ENCODE measurements at regions not wholly inside any gene's neighbourhood (a gene's known extent, or its start where the extent isn't known, plus 50 kb on each side); places are given as distances from the start of the nearest gene placed in this dataset.

DNA sequence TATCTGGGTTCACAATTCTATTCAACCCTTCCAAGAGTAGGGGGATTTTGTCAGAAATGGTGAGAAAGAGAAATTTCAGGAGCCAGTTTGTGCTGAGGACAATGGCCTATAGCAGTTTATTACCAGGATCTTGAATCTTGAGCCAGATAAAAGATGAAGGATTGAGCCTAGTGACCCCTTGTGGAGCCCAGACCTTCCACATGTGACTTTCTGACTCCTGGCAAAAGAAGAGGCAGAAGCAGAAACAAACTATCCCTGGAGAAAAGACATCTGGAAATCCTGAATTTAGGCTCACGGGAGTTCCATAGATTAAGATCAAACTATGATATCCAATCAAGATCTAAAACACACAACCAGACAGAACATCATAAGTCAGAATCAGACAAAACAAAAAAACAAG is 60.9 kb upstream of the CHRM2 start:
- TF ChIP-seq ZFX (IDR thresholded peaks at IDR 0.05), result no peak
- TF ChIP-seq, protein P1, sequence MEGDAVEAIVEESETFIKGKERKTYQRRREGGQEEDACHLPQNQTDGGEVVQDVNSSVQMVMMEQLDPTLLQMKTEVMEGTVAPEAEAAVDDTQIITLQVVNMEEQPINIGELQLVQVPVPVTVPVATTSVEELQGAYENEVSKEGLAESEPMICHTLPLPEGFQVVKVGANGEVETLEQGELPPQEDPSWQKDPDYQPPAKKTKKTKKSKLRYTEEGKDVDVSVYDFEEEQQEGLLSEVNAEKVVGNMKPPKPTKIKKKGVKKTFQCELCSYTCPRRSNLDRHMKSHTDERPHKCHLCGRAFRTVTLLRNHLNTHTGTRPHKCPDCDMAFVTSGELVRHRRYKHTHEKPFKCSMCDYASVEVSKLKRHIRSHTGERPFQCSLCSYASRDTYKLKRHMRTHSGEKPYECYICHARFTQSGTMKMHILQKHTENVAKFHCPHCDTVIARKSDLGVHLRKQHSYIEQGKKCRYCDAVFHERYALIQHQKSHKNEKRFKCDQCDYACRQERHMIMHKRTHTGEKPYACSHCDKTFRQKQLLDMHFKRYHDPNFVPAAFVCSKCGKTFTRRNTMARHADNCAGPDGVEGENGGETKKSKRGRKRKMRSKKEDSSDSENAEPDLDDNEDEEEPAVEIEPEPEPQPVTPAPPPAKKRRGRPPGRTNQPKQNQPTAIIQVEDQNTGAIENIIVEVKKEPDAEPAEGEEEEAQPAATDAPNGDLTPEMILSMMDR (conservative IDR thresholded peaks at IDR 0.05), result peak; percentile 10; the same call in 1 of the 2 replicates
- H3K27ac ChIP-seq, result no peak overlapping the region

DNA sequence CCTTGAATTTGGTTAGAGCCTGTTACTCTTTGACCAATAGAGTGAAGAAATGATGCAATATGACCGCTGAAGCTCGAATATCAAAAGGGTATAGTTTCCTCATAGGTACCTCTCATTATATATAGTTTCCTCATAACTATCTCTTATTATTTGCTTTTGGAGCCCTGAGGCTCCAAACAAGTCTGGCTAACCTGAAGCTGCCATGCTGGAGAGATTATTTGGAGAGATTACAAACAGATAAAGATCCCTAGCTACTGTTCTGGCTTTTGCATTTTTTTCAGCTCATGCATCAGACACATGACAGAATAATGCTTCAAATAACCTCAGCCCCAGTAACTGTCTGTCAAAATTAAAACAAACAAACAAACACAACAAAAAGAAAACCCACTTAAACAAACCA is 65.4 kb upstream of the CHRM2 start:
- H3K27ac ChIP-seq, result no peak overlapping the region
- TF ChIP-seq, protein P1 (conservative IDR thresholded peaks at IDR 0.05), result no peak
- no peak for TF ChIP-seq ZFX (IDR thresholded peaks at IDR 0.05)

DNA sequence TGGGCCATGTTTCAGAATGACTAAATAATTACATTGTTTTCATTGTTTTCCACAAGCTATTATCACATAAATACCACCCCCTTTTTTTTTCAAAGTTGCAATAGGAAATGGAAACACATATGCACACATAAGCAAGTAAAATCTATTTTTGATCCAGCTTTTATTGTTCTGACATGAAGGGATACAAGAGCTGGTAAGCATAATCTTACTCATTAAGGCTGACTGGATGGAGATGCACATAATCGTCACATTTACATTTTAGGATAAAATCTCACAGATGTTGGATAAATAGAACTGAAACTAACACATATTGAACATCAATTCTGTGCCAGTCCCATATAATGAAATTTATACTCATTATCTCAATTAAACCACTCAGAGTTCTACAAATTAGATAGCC is 84.5 kb upstream of the CHRM2 start:
- TF ChIP-seq, protein P1 (conservative IDR thresholded peaks at IDR 0.05), result no peak
- no peak for TF ChIP-seq ZFX (IDR thresholded peaks at IDR 0.05)
- H3K27ac ChIP-seq, result no peak overlapping the region

DNA sequence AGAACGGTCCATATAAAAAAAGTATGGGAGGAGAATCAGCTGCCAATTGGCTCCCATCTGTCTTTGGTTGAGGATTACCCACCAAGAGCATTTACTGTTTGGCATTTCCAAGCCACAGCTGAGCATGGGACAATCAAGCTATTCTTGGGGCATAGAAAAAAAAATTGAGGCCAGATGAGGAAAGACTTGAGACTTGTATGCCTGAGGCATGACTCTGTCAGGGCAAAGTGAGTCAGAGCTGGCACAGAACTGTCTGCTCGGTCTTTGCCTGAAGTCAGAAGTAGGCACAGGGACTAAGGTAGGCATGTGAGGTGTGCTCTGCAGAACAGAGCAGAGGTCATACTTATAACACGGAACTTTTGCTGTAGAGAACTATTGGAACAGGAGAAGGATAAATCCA is 126.5 kb upstream of the CHRM2 start:
- TF ChIP-seq ZFX (IDR thresholded peaks at IDR 0.05), result no peak
- TF ChIP-seq, protein P1 (conservative IDR thresholded peaks at IDR 0.05), result no peak
- H3K27ac ChIP-seq, result no peak overlapping the region

DNA sequence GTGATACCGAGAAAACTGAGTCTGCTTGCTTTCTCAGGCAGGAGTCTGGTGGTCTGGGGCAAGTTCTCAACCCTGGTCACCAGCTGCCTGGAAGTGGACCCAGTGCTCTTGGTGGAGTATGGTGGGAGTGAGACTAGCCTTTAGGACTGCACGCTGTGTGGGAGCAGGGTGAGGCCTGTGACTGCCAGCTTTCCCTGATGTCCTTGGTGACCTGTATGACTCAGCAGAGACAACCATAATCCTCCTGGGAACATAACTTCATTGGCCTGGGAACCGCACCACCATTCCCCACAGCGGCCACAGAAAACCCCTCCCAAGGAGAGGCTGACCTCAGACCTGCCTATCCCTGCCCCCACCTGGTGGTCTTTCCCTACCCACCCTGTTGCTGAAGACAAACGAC is 139.5 kb upstream of the CHRM2 start:
- no peak overlapping the region for H3K27ac ChIP-seq
- TF ChIP-seq ZFX (IDR thresholded peaks at IDR 0.05), result no peak
- TF ChIP-seq, protein P1 (conservative IDR thresholded peaks at IDR 0.05), result no peak

DNA sequence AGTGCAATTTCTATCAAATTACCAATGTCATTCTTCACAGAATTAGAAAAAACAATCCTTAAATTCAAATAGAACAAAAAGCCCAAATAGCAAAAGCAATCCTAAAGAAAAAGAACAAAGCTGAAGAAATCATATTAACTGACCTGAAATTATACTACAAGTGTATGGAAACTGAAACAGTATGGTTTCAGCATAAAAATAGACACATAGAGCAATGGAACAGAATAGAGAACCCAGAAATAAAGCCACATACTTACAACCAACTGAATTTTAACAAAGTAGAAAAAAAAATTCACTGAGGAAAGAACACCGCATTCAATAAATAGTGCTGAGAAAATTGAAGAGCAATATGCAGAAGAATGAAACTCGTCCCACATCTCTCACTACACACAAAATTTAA is 142.0 kb upstream of the CHRM2 start:
- H3K27ac ChIP-seq, result no peak overlapping the region
- TF ChIP-seq ZFX (IDR thresholded peaks at IDR 0.05), result no peak
- TF ChIP-seq, protein P1 (conservative IDR thresholded peaks at IDR 0.05), result no peak

DNA sequence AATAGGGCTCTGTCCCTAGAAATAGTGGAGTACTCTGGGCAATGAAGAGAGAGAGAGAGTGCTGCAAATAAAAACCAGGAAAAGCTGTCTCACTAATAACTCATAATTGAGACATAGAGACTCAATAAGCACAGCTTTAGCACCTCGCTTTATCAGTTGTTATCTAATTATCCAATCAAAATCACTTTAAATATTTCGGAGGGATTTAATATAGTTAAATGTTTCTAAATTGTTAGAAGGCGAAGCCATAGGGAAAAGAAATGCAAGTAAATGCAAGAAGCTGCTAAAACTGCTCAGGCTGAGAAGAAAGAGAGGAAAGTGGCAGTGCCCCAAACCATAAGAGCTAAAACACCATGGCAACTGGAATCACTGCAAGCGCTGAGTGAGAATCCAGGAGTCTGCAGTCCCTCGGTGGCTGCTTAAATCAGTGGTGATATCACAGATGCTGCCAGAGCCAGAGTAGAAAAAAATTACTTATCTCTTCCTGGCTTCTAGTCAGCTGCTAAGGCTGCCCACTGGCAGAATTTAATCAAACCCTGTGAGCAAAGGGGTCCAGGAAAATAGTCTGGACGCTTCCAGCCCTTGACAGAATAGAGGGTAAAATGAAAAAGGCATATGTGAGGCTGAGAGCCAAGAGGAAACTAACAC is 150.4 kb upstream of the CHRM2 start:
- no peak for TF ChIP-seq ZFX (IDR thresholded peaks at IDR 0.05)
- TF ChIP-seq, protein P1 (conservative IDR thresholded peaks at IDR 0.05), result no peak
- no peak overlapping the region for H3K27ac ChIP-seq

All from C4-2B (cell line).